ENCODE measurements at regions not wholly inside any gene's neighbourhood (a gene's known extent, or its start where the extent isn't known, plus 50 kb on each side); places are given as distances from the start of the nearest gene placed in this dataset.
"Not testable (repeated sequence)": the region's sequence is repeated elsewhere in the genome, so short reads cannot be mapped to it uniquely, and the experiment has no call there.

GRCh38 chr5:163165277-163165676 is 272.1 kb upstream of the CCNG1 start:
- DNase-seq (ENCODE audit: low spot score) = no peak

- not testable (repeated sequence) for DNase-seq (ENCODE audit: low spot score)
These were observed 267.2 kb upstream of the CCNG1 start for GRCh38 chr5:163170161-163170560.

GRCh38 chr5:163172540-163173338 is 264.7 kb upstream of the CCNG1 start:
- DNase-seq (ENCODE audit: low spot score) = no peak

DNA sequence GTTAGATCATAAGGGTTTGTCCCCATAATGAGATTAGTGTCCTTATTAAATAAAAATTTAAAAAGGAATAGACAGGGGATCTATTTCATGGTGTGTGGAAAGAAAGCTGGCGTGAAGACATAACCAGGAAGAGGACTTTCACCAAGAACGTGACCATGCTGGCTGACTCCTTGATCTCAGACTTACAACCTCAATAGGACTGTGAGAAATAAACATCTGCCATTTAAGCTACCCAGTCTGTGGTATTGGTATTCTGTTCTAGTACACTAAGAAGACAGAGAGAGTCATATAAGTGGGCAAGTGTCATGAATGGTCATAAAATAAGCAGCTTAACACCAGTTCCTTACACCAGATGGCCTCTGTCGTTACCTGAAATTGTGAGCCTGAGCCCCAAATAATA is 259.4 kb upstream of the CCNG1 start:
- DNase-seq (ENCODE audit: low spot score) = no peak

GRCh38 chr5:163185315-163185714 is 252.1 kb upstream of the CCNG1 start:
- no peak for DNase-seq (ENCODE audit: low spot score)

GRCh38 chr5:163189023-163189553 is 248.3 kb upstream of the CCNG1 start:
- no peak for DNase-seq (ENCODE audit: low spot score)

GRCh38 chr5:163190283-163190682 is 247.1 kb upstream of the CCNG1 start:
- no peak for DNase-seq (ENCODE audit: low spot score)

- no peak for DNase-seq (ENCODE audit: low spot score)
These were observed 246.6 kb upstream of the CCNG1 start for GRCh38 chr5:163190784-163191183.

- no peak for DNase-seq (ENCODE audit: low spot score)
These were observed 243.5 kb upstream of the CCNG1 start for GRCh38 chr5:163193886-163194285.

GRCh38 chr5:163205645-163206044 is 231.8 kb upstream of the CCNG1 start:
- no peak for DNase-seq (ENCODE audit: low spot score)

DNA sequence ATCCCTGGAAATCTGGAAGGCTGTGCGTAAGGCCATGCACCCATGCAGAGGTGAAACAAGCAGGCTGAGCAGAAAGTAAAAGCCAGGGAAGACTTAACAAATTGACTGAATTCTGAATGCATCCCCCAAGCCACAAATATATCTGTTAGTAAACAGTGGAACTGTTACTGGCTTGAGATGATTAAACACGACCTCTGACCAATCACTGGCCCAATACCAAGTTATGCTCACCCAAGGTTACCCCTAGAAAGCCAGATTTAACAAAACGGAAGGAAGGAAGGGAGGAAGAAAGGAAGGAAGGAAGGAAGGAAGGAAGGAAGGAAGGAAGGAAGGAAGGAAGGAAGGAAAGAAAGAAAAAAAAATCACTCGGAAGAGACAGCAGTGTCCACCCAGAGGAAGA is 215.8 kb upstream of the CCNG1 start:
- no peak for DNase-seq (ENCODE audit: low spot score)

- DNase-seq (ENCODE audit: low spot score) = no peak
These were observed 214.4 kb upstream of the CCNG1 start for GRCh38 chr5:163222982-163223381.

DNA sequence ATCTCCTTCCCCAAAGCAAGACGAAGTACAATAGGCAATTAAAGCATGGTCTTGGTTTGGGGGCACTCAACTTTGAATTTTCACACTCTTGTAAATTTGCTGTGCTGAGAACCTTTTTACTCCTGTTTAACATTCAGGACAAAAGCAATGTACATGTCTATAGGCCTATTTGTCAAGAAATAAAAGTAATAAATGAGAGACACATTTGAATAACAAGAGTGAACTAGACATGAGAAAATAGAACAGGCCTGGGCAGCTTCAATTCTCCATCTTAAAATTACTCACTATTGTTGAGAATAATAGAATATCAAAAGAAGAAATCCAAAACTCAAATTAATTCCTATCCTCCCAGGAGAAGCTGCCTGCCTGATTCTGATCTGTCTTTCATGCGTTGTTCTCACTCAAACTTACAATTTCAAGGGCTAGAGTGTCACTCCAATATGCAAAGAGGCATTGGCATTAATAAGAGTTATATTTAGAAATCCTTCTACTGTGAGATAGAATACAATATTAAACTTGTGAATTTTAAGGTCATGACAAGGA is 192.9 kb upstream of the CCNG1 start:
- no peak for DNase-seq (ENCODE audit: low spot score)

DNA sequence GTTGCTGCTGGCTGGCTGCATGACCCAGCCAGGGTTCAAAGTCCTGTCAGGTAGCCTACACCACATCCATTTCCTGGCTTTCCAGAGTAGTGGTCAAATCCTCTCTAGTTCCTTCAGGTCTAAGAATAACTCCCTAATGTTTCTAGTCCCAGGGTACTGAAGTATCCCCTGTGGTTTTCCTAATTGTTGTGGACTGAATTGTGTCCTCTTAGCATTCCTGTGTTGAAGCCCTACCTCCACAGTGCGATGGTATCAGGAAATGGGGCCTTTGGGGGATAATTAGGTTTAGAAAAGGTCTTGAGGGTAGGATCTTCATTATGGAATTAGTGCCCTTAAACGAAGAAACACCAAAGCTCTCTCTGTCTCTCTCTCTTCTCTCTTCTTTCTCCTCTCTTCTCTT is 191.8 kb upstream of the CCNG1 start:
- DNase-seq (ENCODE audit: low spot score) = no peak

- DNase-seq (ENCODE audit: low spot score) = no peak
These were observed 189.1 kb upstream of the CCNG1 start for GRCh38 chr5:163248333-163248732.

GRCh38 chr5:163248871-163249270 is 188.5 kb upstream of the CCNG1 start:
- no peak for DNase-seq (ENCODE audit: low spot score)

DNA sequence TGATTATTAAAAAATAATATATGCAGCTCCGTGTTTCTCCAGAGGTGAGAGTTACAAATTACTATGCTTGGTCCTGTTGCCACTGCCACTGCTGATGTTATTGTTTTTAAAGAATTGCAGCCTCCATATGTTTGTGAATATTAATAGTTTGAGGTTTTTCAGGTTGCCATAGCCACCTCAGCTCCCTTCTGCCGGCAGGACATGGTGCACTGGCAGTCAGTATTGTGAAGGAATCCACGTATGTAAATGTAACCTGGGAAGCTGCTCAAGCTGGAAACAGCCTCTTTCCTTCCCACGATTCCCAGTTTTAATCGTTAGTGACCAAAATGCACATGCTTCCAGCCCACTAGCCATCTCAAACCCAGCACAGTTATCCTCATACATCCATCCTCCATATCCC is 184.4 kb upstream of the CCNG1 start:
- DNase-seq (ENCODE audit: low spot score) = no peak

GRCh38 chr5:163259495-163259894 is 177.9 kb upstream of the CCNG1 start:
- no peak for DNase-seq (ENCODE audit: low spot score)

DNA sequence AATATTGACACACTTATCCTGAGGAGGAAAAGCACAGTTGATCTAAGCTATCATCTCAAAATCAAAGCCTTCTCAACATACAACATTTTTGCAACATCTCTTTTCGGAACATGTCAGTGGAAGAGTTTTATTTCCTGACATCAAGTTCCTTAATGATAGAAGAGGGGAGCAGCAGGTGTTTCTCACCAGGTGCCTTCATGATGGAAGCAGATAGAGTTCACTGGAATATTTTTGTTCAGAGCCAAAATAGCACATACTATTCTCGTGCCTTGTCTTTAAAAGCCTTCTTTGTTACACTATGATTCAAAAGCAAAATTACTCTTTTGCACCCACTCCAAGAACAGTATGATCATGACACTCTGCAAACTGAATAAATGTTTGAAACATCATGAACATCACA is 176.9 kb upstream of the CCNG1 start:
- no peak for DNase-seq (ENCODE audit: low spot score)

DNA sequence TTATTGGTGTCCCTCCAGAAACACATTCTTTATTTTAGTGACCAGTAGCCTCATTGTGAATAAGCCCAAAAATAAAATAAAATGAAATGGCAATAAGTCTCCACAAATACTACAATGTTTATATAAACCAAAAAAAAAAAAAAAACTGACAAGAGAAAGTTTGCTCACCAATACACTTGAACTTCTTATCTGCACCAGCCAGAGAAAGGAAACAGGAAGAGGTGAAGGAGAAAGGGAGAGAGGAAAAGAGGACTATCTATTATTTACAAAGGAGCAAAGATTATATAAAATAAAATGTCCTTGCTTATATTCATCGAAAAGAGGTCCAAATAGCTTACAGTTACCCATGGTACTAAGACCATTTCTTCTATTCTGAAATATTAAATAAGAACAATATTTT is 176.4 kb upstream of the CCNG1 start:
- no peak for DNase-seq (ENCODE audit: low spot score)

DNA sequence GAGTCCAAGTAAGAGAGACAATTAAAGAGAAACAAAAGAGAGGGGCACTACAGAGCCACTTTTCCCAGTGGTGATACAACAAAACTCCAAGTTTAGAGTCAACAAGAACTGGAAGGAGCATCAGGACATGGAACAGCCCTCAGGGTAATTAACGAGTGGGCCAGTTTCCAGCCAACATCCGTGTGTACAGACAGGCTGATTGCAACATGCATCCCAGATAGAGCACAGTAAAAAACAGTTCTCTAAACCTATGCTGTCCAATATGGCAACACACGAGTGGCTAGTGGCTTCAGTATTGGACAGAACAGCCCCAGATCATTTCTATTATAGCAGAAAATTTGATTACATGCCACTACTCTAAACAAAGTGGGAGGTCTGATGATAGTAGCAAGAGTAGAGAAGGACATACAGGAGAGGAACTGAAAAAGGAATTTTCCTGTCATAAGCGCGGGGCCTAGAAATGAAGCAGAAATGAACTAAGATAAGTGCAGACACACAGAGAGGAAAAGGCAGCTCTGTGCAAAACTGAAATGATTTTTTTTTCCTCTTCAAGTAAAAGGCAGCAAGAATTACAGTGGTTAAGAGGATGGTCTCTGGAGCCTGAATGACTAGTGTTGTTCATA is 175.6 kb upstream of the CCNG1 start:
- no peak for DNase-seq (ENCODE audit: low spot score)

- not testable (repeated sequence) for DNase-seq (ENCODE audit: low spot score)
These were observed 171.1 kb upstream of the CCNG1 start for GRCh38 chr5:163266249-163266648.

DNA sequence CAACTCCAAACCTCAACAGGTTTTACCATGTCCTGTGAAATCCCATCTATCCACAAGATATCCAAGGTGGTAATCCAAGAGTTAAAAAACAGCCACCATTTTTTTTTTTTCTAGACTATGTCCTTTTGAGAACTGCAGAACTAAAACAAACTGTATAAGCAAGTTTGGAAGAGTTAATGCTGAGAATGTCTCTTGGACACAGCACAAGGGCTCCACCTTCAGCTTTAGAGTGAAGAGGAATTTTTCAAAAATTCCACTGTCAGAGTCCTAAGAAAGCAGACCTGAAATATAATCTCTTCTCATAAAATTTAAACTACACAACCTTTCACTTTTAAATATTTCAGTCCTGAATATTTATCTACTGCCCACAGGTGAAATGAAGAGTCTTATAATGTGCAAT is 167.8 kb upstream of the CCNG1 start:
- no peak for DNase-seq (ENCODE audit: low spot score)
